ENCODE measurements at regions not wholly inside any gene's neighbourhood (a gene's known extent, or its start where the extent isn't known, plus 50 kb on each side); places are given as distances from the start of the nearest gene placed in this dataset.

DNA sequence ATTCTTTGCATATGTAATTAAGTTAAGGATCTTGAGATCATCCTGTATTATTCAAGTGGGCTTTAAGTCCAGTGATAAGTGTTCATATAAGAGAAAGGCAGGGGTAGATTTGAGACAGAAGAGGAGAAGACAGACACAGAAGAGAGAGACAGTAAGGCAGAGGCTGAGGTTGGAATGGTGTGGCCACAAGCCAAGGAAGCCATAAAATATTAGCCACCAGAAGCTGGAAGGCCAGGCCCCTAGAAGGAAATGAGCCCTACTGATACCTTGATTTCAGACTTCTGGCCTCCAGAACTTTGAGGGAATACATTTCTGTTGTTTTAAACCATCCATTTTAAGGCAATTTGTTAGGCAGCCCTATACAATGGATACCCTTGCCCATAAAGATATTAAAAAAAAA, 66.9 kb upstream of the DLX2 start:
- no peak for TF ChIP-seq CTCF (conservative IDR thresholded peaks at IDR 0.05; ENCODE audit: low read length)
- TF ChIP-seq EZH2phosphoT487 (IDR thresholded peaks at IDR 0.05; ENCODE audit: borderline replicate concordance, low read depth, low read length) = no peak
